HFF-Myc (cell line): ENCODE measurements at regions not wholly inside any gene's neighbourhood (a gene's known extent, or its start where the extent isn't known, plus 50 kb on each side); places are given as distances from the start of the nearest gene placed in this dataset.

Experiments
- DNase-seq: peaks from one replicate; pipeline ENCODE4 v3.0.0-alpha.2; 2011; ENCODE audit warnings: low read depth; ENCODE audit errors: extremely low read depth
- H3K4me3 ChIP-seq: replicated peaks from 2 replicates; pipeline ENCODE4 v1.5.1; 2011; ENCODE audit warnings: low read depth, mild to moderate bottlenecking, control low read depth, low read length
- CTCF ChIP-seq: IDR thresholded peaks from 2 replicates; pipeline ENCODE4 v1.5.1; 2012; ENCODE audit warnings: mild to moderate bottlenecking, low read depth, low read length, control low read depth; ENCODE audit errors: missing control alignments

GRCh38 chr3:31291818-31292217, 240.9 kb upstream of the STT3B start:
- TF ChIP-seq CTCF, result no peak
- DNase-seq, result no peak
- no peak overlapping the region for H3K4me3 ChIP-seq

- no peak for DNase-seq
- TF ChIP-seq CTCF, result no peak
Observed at GRCh38 chr3:31294430-31295149, 238.1 kb upstream of the STT3B start.

GRCh38 chr3:31295150-31295765, 237.5 kb upstream of the STT3B start:
- H3K4me3 ChIP-seq, result no peak overlapping the region
- no peak for DNase-seq
- no peak for TF ChIP-seq CTCF

More at GRCh38 chr3:31294430-31295149, 238.1 kb upstream of the STT3B start:
- no peak overlapping the region for H3K4me3 ChIP-seq

GRCh38 chr3:31297726-31298298, 234.9 kb upstream of the STT3B start:
- DNase-seq, result no peak
- H3K4me3 ChIP-seq, result no peak overlapping the region
- TF ChIP-seq CTCF, result no peak

GRCh38 chr3:31300456-31301443, 232.0 kb upstream of the STT3B start:
- no peak overlapping the region for H3K4me3 ChIP-seq

More at GRCh38 chr3:31300456-31301443, 232.0 kb upstream of the STT3B start:
- DNase-seq, result no peak
- no peak for TF ChIP-seq CTCF
